ENCODE measurements at regions not wholly inside any gene's neighbourhood (a gene's known extent, or its start where the extent isn't known, plus 50 kb on each side); places are given as distances from the start of the nearest gene placed in this dataset.

- TF ChIP-seq POLR2A (IDR thresholded peaks at IDR 0.05; ENCODE audit: control extremely low read depth in 1 of 2, low read depth in 2 of 2, low read length in 2 of 2) (no peak), RNF2 (IDR thresholded peaks at IDR 0.05; ENCODE audit: borderline replicate concordance, low read depth, low read length, missing control alignments, poor library complexity, severe bottlenecking) (no peak), SP2 (IDR thresholded peaks at IDR 0.05; ENCODE audit: low read length) (no peak), BCL11A (IDR thresholded peaks at IDR 0.05; ENCODE audit: low read depth in 2 of 2, low read length in 2 of 2) (no peak)
Measured at GRCh38 chr4:54373718-54374210, 144.7 kb downstream of the PDGFRA start (continued).
